HL-60 (cell line): ENCODE measurements at regions not wholly inside any gene's neighbourhood (a gene's known extent, or its start where the extent isn't known, plus 50 kb on each side); places are given as distances from the start of the nearest gene placed in this dataset.

Experiments
- DNase-seq, 2 experiments: peaks; one replicate each; pipeline ENCODE4 v3.0.0-alpha.2; 2010 to 2020; ENCODE audit warnings: low read depth in 1 of 2, low spot score in 1 of 2
- H3K27ac ChIP-seq: fragments of 250-450 bp; sonication (Bioruptor Pico); replicated peaks from 2 replicates; pipeline ENCODE4 v1.5.1; 2020; ENCODE audit warnings: mild to moderate bottlenecking, moderate library complexity
- H3K27me3 ChIP-seq: fragments of 250-450 bp; sonication (Bioruptor Pico); 2 replicates; pipeline ENCODE4 v1.5.1; 2021; ENCODE audit warnings: mild to moderate bottlenecking, moderate library complexity; ENCODE audit not compliant: insufficient read depth, poor library complexity, severe bottlenecking
- H3K4me3 ChIP-seq: replicated peaks from 2 replicates; pipeline ENCODE4 v1.5.1; 2011; ENCODE audit warnings: mild to moderate bottlenecking, control low read depth, low read length; ENCODE audit not compliant: insufficient read depth
- GABPA ChIP-seq: IDR thresholded peaks from 2 replicates; pipeline ENCODE4 v1.6.1; 2012; ENCODE audit warnings: low read depth
- POLR2AphosphoS5 ChIP-seq: IDR thresholded peaks from 2 replicates; pipeline ENCODE4 v1.6.1; 2012; ENCODE audit warnings: low read depth
- REST ChIP-seq: IDR thresholded peaks from 2 replicates; pipeline ENCODE4 v1.6.1; 2012; ENCODE audit warnings: low read depth; ENCODE audit not compliant: insufficient replicate concordance
- SPI1 ChIP-seq: IDR thresholded peaks from 2 replicates; pipeline ENCODE4 v1.6.1; 2012; ENCODE audit warnings: low read depth, mild to moderate bottlenecking, borderline replicate concordance
- TF ChIP-seq, protein P1 (sequence below): IDR thresholded peaks from one replicate; pipeline ENCODE4 v1.5.1; 2011; ENCODE audit warnings: low read length, control low read depth, inconsistent platforms; ENCODE audit not compliant: insufficient read depth

DNA sequence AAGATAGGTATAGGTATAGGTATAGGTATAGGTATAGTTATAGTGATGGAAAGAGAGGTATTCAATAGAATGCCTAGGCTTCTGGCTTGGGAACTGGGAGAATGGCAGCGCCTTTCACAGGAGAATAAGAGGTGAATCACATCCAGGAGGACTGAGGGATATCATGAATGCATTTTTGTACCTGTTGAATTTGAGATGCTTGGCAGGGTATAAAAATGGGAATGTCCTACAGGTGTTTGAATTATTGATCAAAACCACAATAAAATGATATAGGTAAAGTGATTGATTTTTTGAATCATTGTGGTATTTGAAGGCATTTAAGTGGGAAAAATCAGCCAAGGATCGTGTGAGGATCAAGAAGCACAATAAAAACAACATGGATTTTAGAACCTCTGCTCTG lies 119.2 kb upstream of the ARG1 start:
- no peak overlapping the region for H3K4me3 ChIP-seq
- no peak for DNase-seq
- TF ChIP-seq, protein P1, sequence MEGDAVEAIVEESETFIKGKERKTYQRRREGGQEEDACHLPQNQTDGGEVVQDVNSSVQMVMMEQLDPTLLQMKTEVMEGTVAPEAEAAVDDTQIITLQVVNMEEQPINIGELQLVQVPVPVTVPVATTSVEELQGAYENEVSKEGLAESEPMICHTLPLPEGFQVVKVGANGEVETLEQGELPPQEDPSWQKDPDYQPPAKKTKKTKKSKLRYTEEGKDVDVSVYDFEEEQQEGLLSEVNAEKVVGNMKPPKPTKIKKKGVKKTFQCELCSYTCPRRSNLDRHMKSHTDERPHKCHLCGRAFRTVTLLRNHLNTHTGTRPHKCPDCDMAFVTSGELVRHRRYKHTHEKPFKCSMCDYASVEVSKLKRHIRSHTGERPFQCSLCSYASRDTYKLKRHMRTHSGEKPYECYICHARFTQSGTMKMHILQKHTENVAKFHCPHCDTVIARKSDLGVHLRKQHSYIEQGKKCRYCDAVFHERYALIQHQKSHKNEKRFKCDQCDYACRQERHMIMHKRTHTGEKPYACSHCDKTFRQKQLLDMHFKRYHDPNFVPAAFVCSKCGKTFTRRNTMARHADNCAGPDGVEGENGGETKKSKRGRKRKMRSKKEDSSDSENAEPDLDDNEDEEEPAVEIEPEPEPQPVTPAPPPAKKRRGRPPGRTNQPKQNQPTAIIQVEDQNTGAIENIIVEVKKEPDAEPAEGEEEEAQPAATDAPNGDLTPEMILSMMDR, result no peak
- TF ChIP-seq GABPA (no peak), SPI1 (no peak), POLR2AphosphoS5 (no peak), REST (no peak)
- no peak overlapping the region for H3K27ac ChIP-seq
- H3K27me3 ChIP-seq, result no peaks in the 10 kb centered on the region

- TF ChIP-seq POLR2AphosphoS5, result no peak
Measured at GRCh38 chr6:131456565-131456964, 116.5 kb upstream of the ARG1 start.

GRCh38 chr6:131459005-131459404 lies 114.0 kb upstream of the ARG1 start:
- no peak overlapping the region for H3K27ac ChIP-seq
- no peaks in the 10 kb centered on the region for H3K27me3 ChIP-seq
- TF ChIP-seq, protein P1, result no peak
- TF ChIP-seq SPI1 (no peak), REST (no peak), GABPA (no peak), POLR2AphosphoS5 (no peak)
- DNase-seq, result no peak
- no peak overlapping the region for H3K4me3 ChIP-seq

More at GRCh38 chr6:131456565-131456964, 116.5 kb upstream of the ARG1 start:
- DNase-seq, result no peak
- H3K4me3 ChIP-seq, result no peak overlapping the region
- no peak overlapping the region for H3K27ac ChIP-seq
- H3K27me3 ChIP-seq, result no peaks in the 10 kb centered on the region

GRCh38 chr6:131460614-131461000 lies 112.4 kb upstream of the ARG1 start:
- DNase-seq, result no peak
- H3K27ac ChIP-seq, result no peak overlapping the region
- no peak overlapping the region for H3K4me3 ChIP-seq
- no peaks in the 10 kb centered on the region for H3K27me3 ChIP-seq
- no peak for TF ChIP-seq SPI1
- TF ChIP-seq GABPA, result no peak
- TF ChIP-seq REST, result no peak
- TF ChIP-seq POLR2AphosphoS5, result no peak
- TF ChIP-seq, protein P1, result no peak
